A673 (cell line): ENCODE measurements at regions not wholly inside any gene's neighbourhood (a gene's known extent, or its start where the extent isn't known, plus 50 kb on each side); places are given as distances from the start of the nearest gene placed in this dataset.

Experiments used
- BruUV-seq: library from RNA; stranded (reverse); fragments of 400-500 nt; replicated peaks from 2 replicates; lab custom pipeline; 2021; lab: Mats Ljungman, UMichigan
- CTCF ChIA-PET: fragments of 300-600 bp; sonication (Branson Sonifier 250); formaldehyde crosslinking; loops from one replicate; lab custom pipeline; 2022; ENCODE audit warnings: antibody characterized with exemption; lab: Charles Lee
- POLR2A ChIA-PET: fragments of 300-600 bp; sonication (Branson Sonifier 250); formaldehyde crosslinking; loops from one replicate; lab custom pipeline; 2022; ENCODE audit warnings: antibody characterized with exemption; ENCODE audit not compliant: low non-redundant PET; lab: Charles Lee
- DNase-seq: peaks from one replicate; pipeline ENCODE4 v3.0.0-alpha.2; 2015; ENCODE audit warnings: low spot score
- H3K27ac ChIP-seq: fragments of 200-600 bp; sonication (generic); 2 replicates; pipeline ENCODE4 v1.5.1; 2016; ENCODE audit warnings: mixed run types, low read depth, mild to moderate bottlenecking, mixed read lengths, antibody characterized with exemption, low read length; ENCODE audit not compliant: poor library complexity, severe bottlenecking
- H3K27me3 ChIP-seq: fragments of 200-600 bp; sonication (generic); replicated peaks from 2 replicates; pipeline ENCODE4 v1.6.1; 2017; ENCODE audit warnings: mixed run types, low read depth, mild to moderate bottlenecking, mixed read lengths, antibody characterized with exemption, low read length; ENCODE audit not compliant: insufficient read depth, poor library complexity
- H3K36me3 ChIP-seq: fragments of 200-600 bp; sonication (generic); 2 replicates; pipeline ENCODE4 v1.6.1; 2016; ENCODE audit warnings: mixed run types, mild to moderate bottlenecking, mixed read lengths, antibody characterized with exemption, low read length; ENCODE audit not compliant: insufficient read depth, poor library complexity, severe bottlenecking
- H3K4me1 ChIP-seq: fragments of 200-600 bp; sonication (generic); 2 replicates; pipeline ENCODE4 v1.6.1; 2017; ENCODE audit warnings: mixed run types, mild to moderate bottlenecking, mixed read lengths, antibody characterized with exemption, low read length; ENCODE audit not compliant: insufficient read depth, poor library complexity, severe bottlenecking
- H3K4me3 ChIP-seq: fragments of 200-600 bp; sonication (generic); 2 replicates; pipeline ENCODE4 v1.5.1; 2016; ENCODE audit warnings: low read depth, mixed run types, mild to moderate bottlenecking, mixed read lengths, low read length; ENCODE audit not compliant: poor library complexity, severe bottlenecking
- H3K9me3 ChIP-seq: fragments of 200-600 bp; sonication (generic); 2 replicates; pipeline ENCODE4 v1.6.1; 2016; ENCODE audit warnings: mixed run types, low read depth, mild to moderate bottlenecking, mixed read lengths, antibody characterized with exemption, low read length; ENCODE audit not compliant: poor library complexity, severe bottlenecking
- EZH2 ChIP-seq: fragments of 200-600 bp; sonication (generic); IDR thresholded peaks from 2 replicates; pipeline ENCODE4 v1.6.1; 2017; ENCODE audit warnings: borderline replicate concordance, low read depth, mild to moderate bottlenecking, mixed read lengths, antibody characterized with exemption, low read length; ENCODE audit not compliant: poor library complexity, severe bottlenecking
- intact Hi-C: fragments of 100-400 bp; cut with micrococcal nuclease; formaldehyde crosslinking; loops from one replicate; pipeline ENCODE4 v1.10.0; 2022; ENCODE audit not compliant: unreplicated experiment
- TF ChIP-seq, protein P1 (sequence below): fragments of 300-800, 200-600 bp; sonication (generic); conservative IDR thresholded peaks from 2 replicates; pipeline ENCODE4 v1.5.1; 2017; ENCODE audit warnings: low read depth, mild to moderate bottlenecking, antibody characterized with exemption, low read length, moderate library complexity, mixed read lengths

- Histone ChIP-seq H3K4me3 (no peak overlapping the region), H3K4me1 (no peaks in the 10 kb centered on the region), H3K36me3 (no peaks in the 10 kb centered on the region), H3K9me3 (no peaks in the 10 kb centered on the region), H3K27me3 (no peaks in the 10 kb centered on the region), H3K27ac (no peak overlapping the region)
- intact Hi-C loops = no loop called here
- BruUV-seq = no TSS peak
- TF ChIP-seq, protein P1, sequence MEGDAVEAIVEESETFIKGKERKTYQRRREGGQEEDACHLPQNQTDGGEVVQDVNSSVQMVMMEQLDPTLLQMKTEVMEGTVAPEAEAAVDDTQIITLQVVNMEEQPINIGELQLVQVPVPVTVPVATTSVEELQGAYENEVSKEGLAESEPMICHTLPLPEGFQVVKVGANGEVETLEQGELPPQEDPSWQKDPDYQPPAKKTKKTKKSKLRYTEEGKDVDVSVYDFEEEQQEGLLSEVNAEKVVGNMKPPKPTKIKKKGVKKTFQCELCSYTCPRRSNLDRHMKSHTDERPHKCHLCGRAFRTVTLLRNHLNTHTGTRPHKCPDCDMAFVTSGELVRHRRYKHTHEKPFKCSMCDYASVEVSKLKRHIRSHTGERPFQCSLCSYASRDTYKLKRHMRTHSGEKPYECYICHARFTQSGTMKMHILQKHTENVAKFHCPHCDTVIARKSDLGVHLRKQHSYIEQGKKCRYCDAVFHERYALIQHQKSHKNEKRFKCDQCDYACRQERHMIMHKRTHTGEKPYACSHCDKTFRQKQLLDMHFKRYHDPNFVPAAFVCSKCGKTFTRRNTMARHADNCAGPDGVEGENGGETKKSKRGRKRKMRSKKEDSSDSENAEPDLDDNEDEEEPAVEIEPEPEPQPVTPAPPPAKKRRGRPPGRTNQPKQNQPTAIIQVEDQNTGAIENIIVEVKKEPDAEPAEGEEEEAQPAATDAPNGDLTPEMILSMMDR = no peak
- TF ChIP-seq EZH2 = no peak
- CTCF ChIA-PET = no interaction called here
- no peak for DNase-seq
- POLR2A ChIA-PET = no interaction called here
Observed at GRCh38 chr1:178651742-178652141, 73.3 kb upstream of the RALGPS2 start.

DNA sequence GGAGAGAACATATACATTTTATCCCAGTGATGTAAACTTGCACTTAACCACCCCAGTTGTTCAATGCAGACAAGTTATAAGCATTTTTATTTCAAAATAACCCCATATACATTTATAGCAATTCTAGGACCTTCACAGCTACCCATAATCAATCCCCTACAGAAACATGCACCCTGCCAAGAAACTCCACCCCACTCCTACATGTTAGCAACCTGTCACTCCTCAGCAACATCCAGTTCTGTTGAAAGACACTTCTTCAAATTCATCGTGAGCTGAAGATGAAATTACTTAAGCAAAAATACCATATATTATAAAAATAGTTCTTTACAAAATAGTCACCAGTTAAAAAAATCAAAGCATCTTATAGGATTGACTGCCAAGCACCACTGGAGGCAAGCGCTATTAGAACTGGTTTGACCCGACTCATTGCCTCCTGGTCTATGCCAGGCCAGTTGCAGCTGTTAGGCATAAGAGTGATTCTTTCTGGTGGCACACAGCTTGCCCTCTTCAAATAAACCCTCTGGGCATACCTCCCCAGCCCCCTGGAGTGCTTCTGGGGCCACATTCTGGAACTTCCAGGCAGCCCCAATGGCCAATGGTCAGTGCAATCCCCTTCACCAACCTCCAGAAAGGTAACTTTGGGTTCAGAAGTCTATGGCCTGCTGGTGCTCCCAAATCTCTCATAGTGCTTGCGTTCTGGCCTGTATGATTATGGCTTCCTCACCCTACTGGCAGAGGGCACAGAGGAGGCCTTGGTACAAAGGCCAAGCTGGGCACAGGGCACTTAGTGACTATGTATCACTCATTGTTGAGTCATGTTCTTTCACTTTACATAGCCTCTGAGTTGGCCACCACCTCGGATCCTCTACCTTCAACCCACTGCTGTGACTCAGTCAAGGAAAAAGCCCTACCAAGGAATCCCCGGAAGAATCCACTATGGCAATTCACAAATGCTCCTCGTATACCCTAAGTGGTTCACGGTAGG, 72.2 kb upstream of the RALGPS2 start:
- Histone ChIP-seq H3K27ac (no peak overlapping the region), H3K4me3 (no peak overlapping the region), H3K9me3 (no peaks in the 10 kb centered on the region), H3K36me3 (no peaks in the 10 kb centered on the region), H3K4me1 (no peaks in the 10 kb centered on the region), H3K27me3 (no peaks in the 10 kb centered on the region)
- DNase-seq = no peak
- ChIA-PET POLR2A (no interaction called here), CTCF (no interaction called here)
- TF ChIP-seq EZH2 = no peak
- TF ChIP-seq, protein P1 = no peak
- intact Hi-C loops = no loop called here
- BruUV-seq = no TSS peak

DNA sequence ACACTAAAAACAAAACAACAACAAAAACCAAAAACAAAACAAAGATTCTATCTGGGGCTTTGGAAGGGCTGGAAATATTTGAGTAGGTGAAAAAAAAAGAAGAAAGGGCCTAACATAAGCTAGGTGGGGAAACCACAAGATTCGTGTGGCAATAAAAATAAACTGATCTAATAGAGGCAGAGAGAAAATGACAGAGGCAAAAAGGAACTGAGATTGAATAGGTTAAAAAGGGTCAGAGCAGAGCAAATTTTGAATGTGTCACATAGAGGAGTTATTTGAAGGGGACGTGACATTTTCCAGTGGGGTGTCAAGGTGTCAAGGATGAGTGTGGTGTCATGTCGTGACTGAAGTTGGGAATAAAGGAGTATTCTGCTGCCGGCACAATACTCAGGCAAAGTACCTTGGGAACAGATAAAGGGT, 65.2 kb upstream of the RALGPS2 start:
- no peaks in the 10 kb centered on the region for H3K9me3 ChIP-seq
- no peaks in the 10 kb centered on the region for H3K27me3 ChIP-seq
- no peaks in the 10 kb centered on the region for H3K36me3 ChIP-seq
- TF ChIP-seq, protein P1 = no peak
- TF ChIP-seq EZH2 = no peak
- BruUV-seq = no TSS peak
- no peak for DNase-seq
- no peaks in the 10 kb centered on the region for H3K4me1 ChIP-seq
- H3K4me3 ChIP-seq = no peak overlapping the region
- POLR2A ChIA-PET = no interaction called here
- CTCF ChIA-PET = no interaction called here
- H3K27ac ChIP-seq = no peak overlapping the region
- intact Hi-C loops = no loop called here
